ENCODE measurements at regions not wholly inside any gene's neighbourhood (a gene's known extent, or its start where the extent isn't known, plus 50 kb on each side); places are given as distances from the start of the nearest gene placed in this dataset.
"Not testable (repeated sequence)": the region's sequence is repeated elsewhere in the genome, so short reads cannot be mapped to it uniquely, and the experiment has no call there.

- no peak overlapping the region for H2AK5ac ChIP-seq (ENCODE audit: low read length, severe bottlenecking)
These were observed 136.5 kb downstream of the ELOVL4 start for GRCh38 chr6:79810871-79811270.

GRCh38 chr6:79810185-79810705 lies 137.1 kb downstream of the ELOVL4 start:
- Histone ChIP-seq H3K14ac (ENCODE audit: low read length in 2 of 2) (no peak overlapping the region), H3K9ac (ENCODE audit: low read length) (peak overlapping the region; percentile 17), H3K4ac (ENCODE audit: low read depth in 1 of 2, low read length in 2 of 2) (no peak overlapping the region), H3K18ac (ENCODE audit: low read depth in 1 of 2, low read length in 2 of 2) (no peak overlapping the region), H2BK15ac (ENCODE audit: low read depth, poor library complexity, severe bottlenecking) (no peak overlapping the region), H2AK5ac (ENCODE audit: low read length, severe bottlenecking) (no peak overlapping the region), H3K4me3 (ENCODE audit: insufficient read depth in 1 of 2, low read depth in 1 of 2, low read length in 2 of 2) (peak overlapping the region in 1 of 2 experiments; percentile 68), H2BK5ac (ENCODE audit: low read depth, low read length, poor library complexity, severe bottlenecking) (no peak overlapping the region), H3K4me2 (ENCODE audit: low read length, poor library complexity, severe bottlenecking) (peak overlapping the region; percentile 1), H4K8ac (ENCODE audit: low read length) (no peak overlapping the region), H3K23ac (ENCODE audit: low read length in 2 of 2) (no peak overlapping the region), H2BK12ac (ENCODE audit: low read length in 2 of 2) (no peak overlapping the region), H4K91ac (ENCODE audit: low read length) (no peak overlapping the region), H3K36me3 (ENCODE audit: control insufficient read depth in 1 of 2, insufficient read depth in 2 of 2, low read depth in 1 of 2, low read length in 2 of 2) (no peaks in the 10 kb centered on the region), H3K79me1 (replicated peaks; ENCODE audit: low read length, poor library complexity, severe bottlenecking) (no peaks in the 10 kb centered on the region), H2BK120ac (ENCODE audit: low read depth, low read length) (no peak overlapping the region), H3K4me1 (ENCODE audit: control insufficient read depth, insufficient read depth, low read depth, low read length) (no peaks in the 10 kb centered on the region), H3K27me3 (ENCODE audit: control insufficient read depth in 1 of 2, insufficient read depth in 1 of 2, low read length in 2 of 2) (peaks cover 0 to 3% of the 10 kb centered on the region in 2 experiments), H2AFZ (ENCODE audit: low read depth, low read length) (no peak overlapping the region), H3K9me3 (ENCODE audit: control insufficient read depth, low read length) (no peaks in the 10 kb centered on the region), H3K27ac (ENCODE audit: low read length, poor library complexity, severe bottlenecking) (no peak overlapping the region)
- 19% methylated on average over 9 of the region's 10 CpGs for WGBS
- no peak for DNase-seq

More at GRCh38 chr6:79810871-79811270, 136.5 kb downstream of the ELOVL4 start:
- Histone ChIP-seq H2BK15ac (ENCODE audit: low read depth, poor library complexity, severe bottlenecking) (no peak overlapping the region), H3K9me3 (ENCODE audit: control insufficient read depth, low read length) (no peaks in the 10 kb centered on the region), H4K91ac (ENCODE audit: low read length) (no peak overlapping the region), H3K36me3 (ENCODE audit: control insufficient read depth in 1 of 2, insufficient read depth in 2 of 2, low read depth in 1 of 2, low read length in 2 of 2) (no peaks in the 10 kb centered on the region), H3K4me3 (ENCODE audit: insufficient read depth in 1 of 2, low read depth in 1 of 2, low read length in 2 of 2) (no peak overlapping the region), H3K4ac (ENCODE audit: low read depth in 1 of 2, low read length in 2 of 2) (no peak overlapping the region), H3K9ac (ENCODE audit: low read length) (no peak overlapping the region), H3K79me1 (replicated peaks; ENCODE audit: low read length, poor library complexity, severe bottlenecking) (no peaks in the 10 kb centered on the region), H4K8ac (ENCODE audit: low read length) (no peak overlapping the region), H3K27me3 (ENCODE audit: control insufficient read depth in 1 of 2, insufficient read depth in 1 of 2, low read length in 2 of 2) (peaks cover 0 to 3% of the 10 kb centered on the region in 2 experiments), H3K4me2 (ENCODE audit: low read length, poor library complexity, severe bottlenecking) (no peak overlapping the region), H3K18ac (ENCODE audit: low read depth in 1 of 2, low read length in 2 of 2) (no peak overlapping the region), H2BK5ac (ENCODE audit: low read depth, low read length, poor library complexity, severe bottlenecking) (no peak overlapping the region), H2BK12ac (ENCODE audit: low read length in 2 of 2) (no peak overlapping the region), H3K27ac (ENCODE audit: low read length, poor library complexity, severe bottlenecking) (no peak overlapping the region), H3K4me1 (ENCODE audit: control insufficient read depth, insufficient read depth, low read depth, low read length) (no peaks in the 10 kb centered on the region), H3K14ac (ENCODE audit: low read length in 2 of 2) (no peak overlapping the region), H2BK120ac (ENCODE audit: low read depth, low read length) (no peak overlapping the region), H3K23ac (ENCODE audit: low read length in 2 of 2) (no peak overlapping the region), H2AFZ (ENCODE audit: low read depth, low read length) (no peak overlapping the region)
- WGBS = 75% methylated on average over 3 of the region's 3 CpGs
- no peak for DNase-seq

- Histone ChIP-seq H3K4ac (ENCODE audit: low read depth in 1 of 2, low read length in 2 of 2) (no peak overlapping the region), H3K9ac (ENCODE audit: low read length) (no peak overlapping the region), H3K14ac (ENCODE audit: low read length in 2 of 2) (no peak overlapping the region), H3K23ac (ENCODE audit: low read length in 2 of 2) (no peak overlapping the region), H3K36me3 (ENCODE audit: control insufficient read depth in 1 of 2, insufficient read depth in 2 of 2, low read depth in 1 of 2, low read length in 2 of 2) (no peaks in the 10 kb centered on the region), H2AK5ac (ENCODE audit: low read length, severe bottlenecking) (no peak overlapping the region), H3K27me3 (ENCODE audit: control insufficient read depth in 1 of 2, insufficient read depth in 1 of 2, low read length in 2 of 2) (peaks cover 0 to 3% of the 10 kb centered on the region in 2 experiments), H3K4me3 (ENCODE audit: insufficient read depth in 1 of 2, low read depth in 1 of 2, low read length in 2 of 2) (no peak overlapping the region), H3K9me3 (ENCODE audit: control insufficient read depth, low read length) (no peaks in the 10 kb centered on the region), H4K8ac (ENCODE audit: low read length) (no peak overlapping the region), H3K27ac (ENCODE audit: low read length, poor library complexity, severe bottlenecking) (no peak overlapping the region), H2AFZ (ENCODE audit: low read depth, low read length) (no peak overlapping the region), H3K18ac (ENCODE audit: low read depth in 1 of 2, low read length in 2 of 2) (no peak overlapping the region), H2BK15ac (ENCODE audit: low read depth, poor library complexity, severe bottlenecking) (no peak overlapping the region), H3K79me1 (replicated peaks; ENCODE audit: low read length, poor library complexity, severe bottlenecking) (no peaks in the 10 kb centered on the region), H2BK120ac (ENCODE audit: low read depth, low read length) (no peak overlapping the region), H2BK12ac (ENCODE audit: low read length in 2 of 2) (no peak overlapping the region), H4K91ac (ENCODE audit: low read length) (no peak overlapping the region), H3K4me2 (ENCODE audit: low read length, poor library complexity, severe bottlenecking) (no peak overlapping the region), H3K4me1 (ENCODE audit: control insufficient read depth, insufficient read depth, low read depth, low read length) (no peaks in the 10 kb centered on the region), H2BK5ac (ENCODE audit: low read depth, low read length, poor library complexity, severe bottlenecking) (no peak overlapping the region)
- DNase-seq = no peak
- WGBS = 43% methylated on average over 2 of the region's 2 CpGs
These were observed 138.4 kb downstream of the ELOVL4 start for GRCh38 chr6:79808921-79809320.

GRCh38 chr6:79806661-79807060 lies 140.7 kb downstream of the ELOVL4 start:
- not testable (repeated sequence) for H3K14ac ChIP-seq (ENCODE audit: low read length in 2 of 2); H2BK12ac ChIP-seq (ENCODE audit: low read length in 2 of 2); H4K91ac ChIP-seq (ENCODE audit: low read length); H3K9me3 ChIP-seq (ENCODE audit: control insufficient read depth, low read length); H3K4me1 ChIP-seq (ENCODE audit: control insufficient read depth, insufficient read depth, low read depth, low read length); H3K4me3 ChIP-seq (ENCODE audit: insufficient read depth in 1 of 2, low read depth in 1 of 2, low read length in 2 of 2); H3K79me1 ChIP-seq (replicated peaks; ENCODE audit: low read length, poor library complexity, severe bottlenecking); H3K4ac ChIP-seq (ENCODE audit: low read depth in 1 of 2, low read length in 2 of 2); H3K27me3 ChIP-seq (ENCODE audit: control insufficient read depth in 1 of 2, insufficient read depth in 1 of 2, low read length in 2 of 2); H3K18ac ChIP-seq (ENCODE audit: low read depth in 1 of 2, low read length in 2 of 2); H3K23ac ChIP-seq (ENCODE audit: low read length in 2 of 2); DNase-seq; H4K8ac ChIP-seq (ENCODE audit: low read length); H3K27ac ChIP-seq (ENCODE audit: low read length, poor library complexity, severe bottlenecking); H2AK5ac ChIP-seq (ENCODE audit: low read length, severe bottlenecking); H3K4me2 ChIP-seq (ENCODE audit: low read length, poor library complexity, severe bottlenecking); H2AFZ ChIP-seq (ENCODE audit: low read depth, low read length); H2BK5ac ChIP-seq (ENCODE audit: low read depth, low read length, poor library complexity, severe bottlenecking); H3K36me3 ChIP-seq (ENCODE audit: control insufficient read depth in 1 of 2, insufficient read depth in 2 of 2, low read depth in 1 of 2, low read length in 2 of 2); H3K9ac ChIP-seq (ENCODE audit: low read length); H2BK15ac ChIP-seq (ENCODE audit: low read depth, poor library complexity, severe bottlenecking); H2BK120ac ChIP-seq (ENCODE audit: low read depth, low read length)
- WGBS = 79% methylated on average over 5 of the region's 5 CpGs
